H1 (cell line): ENCODE measurements at regions not wholly inside any gene's neighbourhood (a gene's known extent, or its start where the extent isn't known, plus 50 kb on each side); places are given as distances from the start of the nearest gene placed in this dataset.

Experiments used
- CTCF ChIA-PET: fragments of 300-600 bp; sonication (Branson Sonifier 250); formaldehyde crosslinking; loops from one replicate; lab custom pipeline; 2021; ENCODE audit not compliant: partially characterized antibody; lab: Charles Lee
- POLR2A ChIA-PET: fragments of 300-600 bp; sonication (Branson Sonifier 250); formaldehyde crosslinking; loops from one replicate; lab custom pipeline; 2021; ENCODE audit warnings: inconsistent platforms; ENCODE audit not compliant: partially characterized antibody; lab: Charles Lee
- DNase-seq, 2 experiments: peaks; one replicate each; pipeline versions ENCODE4 v3.0.0 to v3.0.0-alpha.2; 2010 to 2022; ENCODE audit warnings: low spot score in 2 of 2, low read depth in 1 of 2, mixed read lengths in 1 of 2
- FAIRE-seq: peaks from 2 replicates; lab custom pipeline; 2011; peaks lifted over from hg19 to GRCh38; lab: Jason Lieb, UNC
- H2AFZ ChIP-seq: 2 replicates; pipeline ENCODE4 v1.8.1; 2012; ENCODE audit warnings: low read length, inconsistent platforms
- H2AK5ac ChIP-seq: 2 replicates; pipeline ENCODE4 v1.6.1; 2013; ENCODE audit warnings: low read depth, low read length
- H2BK120ac ChIP-seq: replicated peaks from 2 replicates; pipeline ENCODE3; 2013; ENCODE audit warnings: low read depth, low read length, inconsistent platforms
- H2BK12ac ChIP-seq: 2 replicates; pipeline ENCODE4 v1.6.1; 2013; ENCODE audit warnings: low read depth, low read length
- H2BK15ac ChIP-seq: 2 replicates; pipeline ENCODE4 v1.6.1; 2013; ENCODE audit warnings: low read length
- H2BK20ac ChIP-seq: 2 replicates; pipeline ENCODE4 v1.6.1; 2013; ENCODE audit warnings: low read length
- H2BK5ac ChIP-seq: 2 replicates; pipeline ENCODE4 v1.6.1; 2013; ENCODE audit warnings: low read depth, low read length
- H3K14ac ChIP-seq: 2 replicates; pipeline ENCODE4 v1.6.1; 2013; ENCODE audit warnings: inconsistent platforms; ENCODE audit not compliant: insufficient read length
- H3K18ac ChIP-seq: 2 replicates; pipeline ENCODE4 v1.6.1; 2013; ENCODE audit warnings: low read length; ENCODE audit errors: extremely low read depth
- H3K23ac ChIP-seq: 2 replicates; pipeline ENCODE4 v1.6.1; 2013; ENCODE audit warnings: inconsistent platforms; ENCODE audit not compliant: insufficient read length
- H3K23me2 ChIP-seq: 2 replicates; pipeline ENCODE4 v1.6.1; 2013; ENCODE audit warnings: low read depth, low read length
- H3K27ac ChIP-seq: 2 replicates; pipeline ENCODE4 v1.6.1; 2011; ENCODE audit warnings: low read depth, low read length, inconsistent platforms
- H3K27me3 ChIP-seq, 4 experiments: replicated peaks in 1 of 4; 1 replicate in 1 of 4; 2 replicates in 3 of 4; pipeline versions ENCODE4 v1.6.1 to v1.8.1; 2011 to 2013; ENCODE audit warnings: low read length in 3 of 4, mild to moderate bottlenecking in 3 of 4, inconsistent platforms in 2 of 4, mixed read lengths in 2 of 4, moderate library complexity in 1 of 4; ENCODE audit not compliant: control insufficient read depth in 3 of 4, insufficient read depth in 3 of 4; ENCODE audit errors: extremely low read depth in 1 of 4
- H3K36me3 ChIP-seq, 4 experiments: 2 replicates each; pipeline versions ENCODE4 v1.6.1 to v1.8.1; 2011 to 2013; ENCODE audit warnings: mild to moderate bottlenecking in 4 of 4, low read length in 3 of 4, moderate library complexity in 2 of 4, control low read depth in 1 of 4, inconsistent platforms in 1 of 4; ENCODE audit not compliant: insufficient read depth in 4 of 4, control insufficient read depth in 2 of 4
- H3K4ac ChIP-seq: replicated peaks from 2 replicates; pipeline ENCODE3; 2013; ENCODE audit warnings: low read length, low read depth, mixed read lengths, inconsistent platforms; ENCODE audit not compliant: insufficient read length
- H3K4me1 ChIP-seq, 4 experiments: replicated peaks in 1 of 4; 1 replicate in 1 of 4; 2 replicates in 3 of 4; pipeline versions ENCODE4 v1.6.1 to v1.8.1; 2011 to 2013; ENCODE audit warnings: low read length in 3 of 4, inconsistent platforms in 2 of 4, mixed read lengths in 1 of 4; ENCODE audit not compliant: insufficient read depth in 4 of 4, control insufficient read depth in 3 of 4
- H3K4me2 ChIP-seq, 2 experiments: 2 replicates each; pipeline versions ENCODE4 v1.6.1 to v1.8.1; 2011 to 2013; ENCODE audit warnings: low read depth in 2 of 2, low read length in 2 of 2, control low read depth in 1 of 2, inconsistent platforms in 1 of 2, mild to moderate bottlenecking in 1 of 2; ENCODE audit not compliant: insufficient read depth in 1 of 2
- H3K4me3 ChIP-seq, 4 experiments: fragments of 200-600, 300-600 bp in 1 of 4; sonication (generic), shearing (Covaris generic), sonication (Bioruptor Twin) in 1 of 4; 2 replicates each; pipeline versions ENCODE4 v1.5.1 to v1.8.1; 2011 to 2016; ENCODE audit warnings: low read length in 4 of 4, low read depth in 3 of 4, control low read depth in 2 of 4, inconsistent platforms in 2 of 4, mild to moderate bottlenecking in 2 of 4, mixed read lengths in 1 of 4, moderate library complexity in 1 of 4; ENCODE audit not compliant: insufficient read depth in 2 of 4; ENCODE audit errors: extremely low read depth in 1 of 4
- H3K56ac ChIP-seq: replicated peaks from 2 replicates; pipeline ENCODE3; 2013; ENCODE audit warnings: low read depth, mild to moderate bottlenecking, mixed read lengths, low read length, inconsistent platforms; ENCODE audit not compliant: insufficient read length
- H3K79me1 ChIP-seq: 2 replicates; pipeline ENCODE4 v1.6.1; 2013; ENCODE audit warnings: low read depth, low read length, control low read depth
- H3K79me2 ChIP-seq, 2 experiments: 2 replicates each; pipeline versions ENCODE4 v1.6.1 to v1.8.1; 2012 to 2013; ENCODE audit warnings: low read length in 2 of 2, mild to moderate bottlenecking in 2 of 2, inconsistent platforms in 1 of 2; ENCODE audit not compliant: insufficient read depth in 2 of 2, control insufficient read depth in 1 of 2
- H3K9ac ChIP-seq, 4 experiments: replicated peaks in 1 of 4; 1 replicate in 1 of 4; 2 replicates in 3 of 4; pipeline versions ENCODE4 v1.6.1 to v1.8.1; 2011 to 2013; ENCODE audit warnings: low read depth in 3 of 4, low read length in 3 of 4, control low read depth in 2 of 4, mild to moderate bottlenecking in 2 of 4, moderate library complexity in 2 of 4, inconsistent platforms in 1 of 4; ENCODE audit errors: extremely low read depth in 1 of 4
- H3K9me3 ChIP-seq, 2 experiments: 2 replicates each; pipeline versions ENCODE4 v1.6.1 to v1.8.1; 2012 to 2013; ENCODE audit warnings: mild to moderate bottlenecking in 2 of 2, moderate library complexity in 2 of 2, control low read depth in 1 of 2, inconsistent platforms in 1 of 2, low read depth in 1 of 2, low read length in 1 of 2, mixed read lengths in 1 of 2; ENCODE audit not compliant: insufficient read depth in 2 of 2
- H4K20me1 ChIP-seq, 2 experiments: replicated peaks in 1 of 2; 2 replicates each; pipeline versions ENCODE3 to v1.8.1; 2011 to 2013; ENCODE audit warnings: inconsistent platforms in 2 of 2, low read length in 2 of 2, mild to moderate bottlenecking in 1 of 2; ENCODE audit not compliant: insufficient read depth in 2 of 2, control insufficient read depth in 1 of 2
- H4K5ac ChIP-seq: 2 replicates; pipeline ENCODE4 v1.6.1; 2013; ENCODE audit warnings: low read length, low read depth, mixed read lengths, inconsistent platforms; ENCODE audit not compliant: insufficient read length
- H4K8ac ChIP-seq: 2 replicates; pipeline ENCODE4 v1.8.0; 2013; ENCODE audit warnings: mild to moderate bottlenecking, moderate library complexity, low read length, inconsistent platforms; ENCODE audit not compliant: insufficient read depth; ENCODE audit errors: extremely low read depth
- H4K91ac ChIP-seq: replicated peaks from 2 replicates; pipeline ENCODE3; 2013; ENCODE audit warnings: low read length, mixed read lengths, inconsistent platforms; ENCODE audit not compliant: insufficient read length
- FOSL1 ChIP-seq: IDR thresholded peaks from 2 replicates; pipeline ENCODE4 v1.6.1; 2011; ENCODE audit warnings: mild to moderate bottlenecking, low read depth, low read length, moderate library complexity; ENCODE audit not compliant: insufficient read depth
- JUND ChIP-seq: IDR thresholded peaks from 2 replicates; pipeline ENCODE4 v1.6.1; 2011; ENCODE audit warnings: mild to moderate bottlenecking, improper control_type of control experiment, low read length
- WGBS, 2 experiments: shearing (Covaris generic) in 1 of 2; methylation state at CpG; one replicate each; pipeline versions ENCODE4 v1.1.6 to v1.1.7; 2013 to 2015; ENCODE audit warnings: low lambda C conversion rate in 2 of 2, mixed read lengths in 2 of 2, inconsistent platforms in 1 of 2, low coverage in 1 of 2, missing lambda C conversion rate in 1 of 2; ENCODE audit not compliant: insufficient replicate concordance in 2 of 2, insufficient coverage in 1 of 2, insufficient read length in 1 of 2; ENCODE audit errors: extremely low coverage in 1 of 2, missing lambda C conversion rate in 1 of 2; 5-methylcytosine and 5-hydroxymethylcytosine counted together

GRCh38 chr7:21238400-21239116, 189.3 kb upstream of the SP4 start:
- Histone ChIP-seq H2BK20ac (no peak overlapping the region), H4K5ac (no peak overlapping the region), H3K79me1 (no peaks in the 10 kb centered on the region), H3K56ac (no peak overlapping the region), H2BK15ac (no peak overlapping the region), H3K14ac (no peak overlapping the region), H3K23ac (no peak overlapping the region), H3K36me3 (no peaks in the 10 kb centered on the region), H3K9me3 (no peaks in the 10 kb centered on the region), H3K4me1 (no peaks in the 10 kb centered on the region; a peak in 1 of 7 replicates), H4K8ac (no peak overlapping the region), H3K9ac (no peak overlapping the region), H3K18ac (no peak overlapping the region), H3K79me2 (no peaks in the 10 kb centered on the region), H2AK5ac (no peak overlapping the region), H3K23me2 (no peaks in the 10 kb centered on the region), H2AFZ (0 out of 2 replicates have a peak overlapping the region, but pooled peaks have one; percentile 33), H3K27ac (no peak overlapping the region), H3K4ac (no peak overlapping the region), H3K27me3 (no peaks in the 10 kb centered on the region), H2BK12ac (no peak overlapping the region), H2BK120ac (no peak overlapping the region), H2BK5ac (no peak overlapping the region), H4K91ac (no peak overlapping the region), H3K4me3 (no peak overlapping the region), H3K4me2 (no peak overlapping the region), H4K20me1 (no peaks in the 10 kb centered on the region)
- no peak for DNase-seq
- ChIA-PET CTCF (interaction anchor here (4.6 kb wide), 1 partner anchor 15 kb away, joined by 23 read pairs; no protein-coding TSS in a partner anchor), POLR2A (interaction anchor here (0.8 kb wide), 1 partner anchor 99 kb away, joined by 4 read pairs; no protein-coding TSS in a partner anchor)
- WGBS, 2 experiments, result 87% methylated on average over 5 of the region's 5 CpGs; no CpG with 5 or more reads in 1 of the 2 experiments
- no peak for FAIRE-seq
- no peak for TF ChIP-seq JUND
- no peak for TF ChIP-seq FOSL1
